ENCODE measurements at regions not wholly inside any gene's neighbourhood (a gene's known extent, or its start where the extent isn't known, plus 50 kb on each side); places are given as distances from the start of the nearest gene placed in this dataset.
A peak's percentile ranks its signal among the peaks of the same experiment; 100 is the strongest.
"Not testable (repeated sequence)": the region's sequence is repeated elsewhere in the genome, so short reads cannot be mapped to it uniquely, and the experiment has no call there.

GRCh38 chr4:11817088-11817487 is 388.4 kb upstream of the HS3ST1 start:
- intact Hi-C loops (cut with DNase I): no loop called here
- no peaks in the 10 kb centered on the region for H3K27me3 ChIP-seq

GRCh38 chr4:11814758-11815157 is 386.1 kb upstream of the HS3ST1 start:
- H3K4me1 ChIP-seq: no peaks in the 10 kb centered on the region
- H3K9ac ChIP-seq (ENCODE audit: low read depth in 2 of 2, low read length in 2 of 2): no peak overlapping the region
- intact Hi-C loops (cut with DNase I): no loop called here
- H3K27ac ChIP-seq: no peak overlapping the region
- no peaks in the 10 kb centered on the region for H3K36me3 ChIP-seq
- H3K27me3 ChIP-seq: no peaks in the 10 kb centered on the region
- no peaks in the 10 kb centered on the region for H3K9me3 ChIP-seq
- no peak overlapping the region for H3K4me3 ChIP-seq
- no peak for TF ChIP-seq CTCF (IDR thresholded peaks at IDR 0.05)
- DNase-seq: no peak

More at GRCh38 chr4:11817088-11817487, 388.4 kb upstream of the HS3ST1 start:
- H3K9ac ChIP-seq (ENCODE audit: low read depth in 2 of 2, low read length in 2 of 2): no peak overlapping the region
- no peak overlapping the region for H3K27ac ChIP-seq
- H3K4me3 ChIP-seq: no peak overlapping the region
- no peaks in the 10 kb centered on the region for H3K9me3 ChIP-seq
- no peaks in the 10 kb centered on the region for H3K4me1 ChIP-seq
- DNase-seq: no peak
- no peak for TF ChIP-seq CTCF (IDR thresholded peaks at IDR 0.05)
- no peaks in the 10 kb centered on the region for H3K36me3 ChIP-seq

GRCh38 chr4:11813951-11814446 is 385.3 kb upstream of the HS3ST1 start:
- DNase-seq: no peak
- no peak overlapping the region for H3K9ac ChIP-seq (ENCODE audit: low read depth in 2 of 2, low read length in 2 of 2)
- no peaks in the 10 kb centered on the region for H3K9me3 ChIP-seq
- H3K4me3 ChIP-seq: no peak overlapping the region
- intact Hi-C loops (cut with DNase I): no loop called here
- no peak overlapping the region for H3K27ac ChIP-seq
- H3K4me1 ChIP-seq: no peaks in the 10 kb centered on the region
- TF ChIP-seq CTCF (IDR thresholded peaks at IDR 0.05): no peak
- no peaks in the 10 kb centered on the region for H3K36me3 ChIP-seq
- no peaks in the 10 kb centered on the region for H3K27me3 ChIP-seq

- H3K9me3 ChIP-seq; H3K4me1 ChIP-seq; H3K9ac ChIP-seq (ENCODE audit: low read depth in 2 of 2, low read length in 2 of 2); DNase-seq; H3K27me3 ChIP-seq; intact Hi-C loops (cut with DNase I); H3K27ac ChIP-seq; H3K36me3 ChIP-seq; H3K4me3 ChIP-seq: not testable (repeated sequence)
Measured at GRCh38 chr4:11811521-11811920, 382.8 kb upstream of the HS3ST1 start.

- no peaks in the 10 kb centered on the region for H3K9me3 ChIP-seq
- intact Hi-C loops (cut with DNase I): loop anchor here (5.0 kb wide), 1 partner anchor 146 kb away; no protein-coding TSS in a partner anchor
- H3K4me3 ChIP-seq: no peak overlapping the region
- peak; percentile 41 for TF ChIP-seq CTCF (IDR thresholded peaks at IDR 0.05)
- no peaks in the 10 kb centered on the region for H3K36me3 ChIP-seq
- H3K4me1 ChIP-seq: no peaks in the 10 kb centered on the region
- no peak overlapping the region for H3K27ac ChIP-seq
- no peaks in the 10 kb centered on the region for H3K27me3 ChIP-seq
- H3K9ac ChIP-seq (ENCODE audit: low read depth in 2 of 2, low read length in 2 of 2): no peak overlapping the region
- DNase-seq: no peak
Measured at GRCh38 chr4:11805842-11806241, 377.1 kb upstream of the HS3ST1 start.

GRCh38 chr4:11801466-11802446 is 373.1 kb upstream of the HS3ST1 start:
- no peak overlapping the region for H3K4me3 ChIP-seq
- peak; percentile 21 for DNase-seq
- no peaks in the 10 kb centered on the region for H3K4me1 ChIP-seq
- H3K27ac ChIP-seq: peak overlapping the region; percentile 56
- no peak overlapping the region for H3K9ac ChIP-seq (ENCODE audit: low read depth in 2 of 2, low read length in 2 of 2)
- no peak for TF ChIP-seq CTCF (IDR thresholded peaks at IDR 0.05)
- H3K27me3 ChIP-seq: no peaks in the 10 kb centered on the region
- no peaks in the 10 kb centered on the region for H3K36me3 ChIP-seq
- H3K9me3 ChIP-seq: no peaks in the 10 kb centered on the region
- intact Hi-C loops (cut with DNase I): no loop called here

All from colonic mucosa (tissue), 4 donors.